ENCODE measurements at regions not wholly inside any gene's neighbourhood (a gene's known extent, or its start where the extent isn't known, plus 50 kb on each side); places are given as distances from the start of the nearest gene placed in this dataset.

GRCh38 chr2:14292964-14293363 lies 339.6 kb upstream of the LRATD1 start:
- ATAC-seq: no peak
- no peak for DNase-seq (ENCODE audit: low read depth, low spot score)
- no TSS peak for BruUV-seq (replicated peaks)
- Histone ChIP-seq H3K9me3 (ENCODE audit: control insufficient read depth, insufficient read depth, low read depth, low read length) (no peaks in the 10 kb centered on the region), H3K4me1 (ENCODE audit: control insufficient read depth, insufficient read depth, low read length) (no peaks in the 10 kb centered on the region), H3K36me3 (ENCODE audit: control insufficient read depth, insufficient read depth, low read length) (no peaks in the 10 kb centered on the region), H3K27me3 (ENCODE audit: control insufficient read depth, insufficient read depth, low read length) (no peaks in the 10 kb centered on the region), H3K4me3 (ENCODE audit: low read depth in 2 of 2, low read length in 2 of 2) (no peak overlapping the region), H3K27ac (ENCODE audit: low read length) (no peak overlapping the region)
- intact Hi-C loops (cut with micrococcal nuclease; ENCODE audit: unreplicated experiment): no loop called here
- ChIA-PET CTCF (no interaction called here), POLR2A (no interaction called here)
- in situ Hi-C loops (cut with HindIII; ENCODE audit: low pct_unique_long_range_greater_than_20kb, low sequenced_read_pairs): no loop called here
- TF ChIP-seq, protein P1, sequence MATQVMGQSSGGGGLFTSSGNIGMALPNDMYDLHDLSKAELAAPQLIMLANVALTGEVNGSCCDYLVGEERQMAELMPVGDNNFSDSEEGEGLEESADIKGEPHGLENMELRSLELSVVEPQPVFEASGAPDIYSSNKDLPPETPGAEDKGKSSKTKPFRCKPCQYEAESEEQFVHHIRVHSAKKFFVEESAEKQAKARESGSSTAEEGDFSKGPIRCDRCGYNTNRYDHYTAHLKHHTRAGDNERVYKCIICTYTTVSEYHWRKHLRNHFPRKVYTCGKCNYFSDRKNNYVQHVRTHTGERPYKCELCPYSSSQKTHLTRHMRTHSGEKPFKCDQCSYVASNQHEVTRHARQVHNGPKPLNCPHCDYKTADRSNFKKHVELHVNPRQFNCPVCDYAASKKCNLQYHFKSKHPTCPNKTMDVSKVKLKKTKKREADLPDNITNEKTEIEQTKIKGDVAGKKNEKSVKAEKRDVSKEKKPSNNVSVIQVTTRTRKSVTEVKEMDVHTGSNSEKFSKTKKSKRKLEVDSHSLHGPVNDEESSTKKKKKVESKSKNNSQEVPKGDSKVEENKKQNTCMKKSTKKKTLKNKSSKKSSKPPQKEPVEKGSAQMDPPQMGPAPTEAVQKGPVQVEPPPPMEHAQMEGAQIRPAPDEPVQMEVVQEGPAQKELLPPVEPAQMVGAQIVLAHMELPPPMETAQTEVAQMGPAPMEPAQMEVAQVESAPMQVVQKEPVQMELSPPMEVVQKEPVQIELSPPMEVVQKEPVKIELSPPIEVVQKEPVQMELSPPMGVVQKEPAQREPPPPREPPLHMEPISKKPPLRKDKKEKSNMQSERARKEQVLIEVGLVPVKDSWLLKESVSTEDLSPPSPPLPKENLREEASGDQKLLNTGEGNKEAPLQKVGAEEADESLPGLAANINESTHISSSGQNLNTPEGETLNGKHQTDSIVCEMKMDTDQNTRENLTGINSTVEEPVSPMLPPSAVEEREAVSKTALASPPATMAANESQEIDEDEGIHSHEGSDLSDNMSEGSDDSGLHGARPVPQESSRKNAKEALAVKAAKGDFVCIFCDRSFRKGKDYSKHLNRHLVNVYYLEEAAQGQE (IDR thresholded peaks at IDR 0.05; ENCODE audit: insufficient read depth in 1 of 2, low read depth in 2 of 2, low read length in 1 of 2): no peak
- TF ChIP-seq, protein P2, sequence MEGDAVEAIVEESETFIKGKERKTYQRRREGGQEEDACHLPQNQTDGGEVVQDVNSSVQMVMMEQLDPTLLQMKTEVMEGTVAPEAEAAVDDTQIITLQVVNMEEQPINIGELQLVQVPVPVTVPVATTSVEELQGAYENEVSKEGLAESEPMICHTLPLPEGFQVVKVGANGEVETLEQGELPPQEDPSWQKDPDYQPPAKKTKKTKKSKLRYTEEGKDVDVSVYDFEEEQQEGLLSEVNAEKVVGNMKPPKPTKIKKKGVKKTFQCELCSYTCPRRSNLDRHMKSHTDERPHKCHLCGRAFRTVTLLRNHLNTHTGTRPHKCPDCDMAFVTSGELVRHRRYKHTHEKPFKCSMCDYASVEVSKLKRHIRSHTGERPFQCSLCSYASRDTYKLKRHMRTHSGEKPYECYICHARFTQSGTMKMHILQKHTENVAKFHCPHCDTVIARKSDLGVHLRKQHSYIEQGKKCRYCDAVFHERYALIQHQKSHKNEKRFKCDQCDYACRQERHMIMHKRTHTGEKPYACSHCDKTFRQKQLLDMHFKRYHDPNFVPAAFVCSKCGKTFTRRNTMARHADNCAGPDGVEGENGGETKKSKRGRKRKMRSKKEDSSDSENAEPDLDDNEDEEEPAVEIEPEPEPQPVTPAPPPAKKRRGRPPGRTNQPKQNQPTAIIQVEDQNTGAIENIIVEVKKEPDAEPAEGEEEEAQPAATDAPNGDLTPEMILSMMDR (IDR thresholded peaks at IDR 0.05): no peak

DNA sequence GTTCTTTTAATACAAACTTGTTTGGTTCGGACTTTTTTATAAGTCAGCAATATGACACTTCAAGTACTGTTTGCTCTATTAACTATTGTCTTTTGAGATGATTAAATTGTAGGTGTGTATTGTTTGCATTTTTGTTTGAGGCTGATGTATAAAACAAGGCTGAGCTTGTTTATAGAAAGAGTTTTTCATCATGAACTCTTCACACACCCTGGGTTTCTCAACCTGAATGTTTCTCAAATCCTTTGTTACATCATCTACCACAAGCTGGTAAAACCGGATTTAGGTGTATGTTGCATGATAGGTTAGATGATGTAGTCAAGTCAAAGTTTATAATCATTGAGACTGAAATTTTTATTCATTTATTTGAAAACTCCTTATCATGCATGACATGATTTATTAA lies 335.2 kb upstream of the LRATD1 start:
- Histone ChIP-seq H3K9me3 (ENCODE audit: control insufficient read depth, insufficient read depth, low read depth, low read length) (no peaks in the 10 kb centered on the region), H3K4me3 (ENCODE audit: low read depth in 2 of 2, low read length in 2 of 2) (no peak overlapping the region), H3K27ac (ENCODE audit: low read length) (no peak overlapping the region), H3K27me3 (ENCODE audit: control insufficient read depth, insufficient read depth, low read length) (no peaks in the 10 kb centered on the region), H3K4me1 (ENCODE audit: control insufficient read depth, insufficient read depth, low read length) (no peaks in the 10 kb centered on the region), H3K36me3 (ENCODE audit: control insufficient read depth, insufficient read depth, low read length) (no peaks in the 10 kb centered on the region)
- BruUV-seq (replicated peaks): no TSS peak
- in situ Hi-C loops (cut with HindIII; ENCODE audit: low pct_unique_long_range_greater_than_20kb, low sequenced_read_pairs): no loop called here
- intact Hi-C loops (cut with micrococcal nuclease; ENCODE audit: unreplicated experiment): no loop called here
- ATAC-seq: no peak
- POLR2A ChIA-PET: no interaction called here
- TF ChIP-seq, protein P1 (IDR thresholded peaks at IDR 0.05; ENCODE audit: insufficient read depth in 1 of 2, low read depth in 2 of 2, low read length in 1 of 2): no peak
- CTCF ChIA-PET: no interaction called here
- no peak for DNase-seq (ENCODE audit: low read depth, low spot score)

DNA sequence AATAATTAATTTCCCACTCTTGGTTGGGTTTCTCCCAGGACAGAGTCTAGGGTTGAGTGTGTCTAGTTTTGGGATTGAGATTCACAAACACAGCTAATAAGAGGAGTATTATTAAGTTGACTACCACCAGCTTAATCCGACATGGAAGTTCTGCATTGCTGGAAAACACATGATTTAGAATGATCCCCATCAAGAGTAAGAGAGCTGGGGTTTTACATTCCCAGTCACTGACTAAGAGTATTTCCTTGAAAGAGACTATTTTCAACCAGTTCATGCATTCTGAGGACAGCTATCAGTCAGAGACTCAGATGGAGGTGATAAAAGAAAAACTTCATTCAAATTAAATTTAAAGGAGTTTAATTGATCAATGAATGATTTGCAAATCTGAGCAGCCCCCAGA lies 334.6 kb upstream of the LRATD1 start:
- no peak for ATAC-seq

More for the DNA sequence above, 334.6 kb upstream of the LRATD1 start:
- no peak for TF ChIP-seq POLR2AphosphoS5 (IDR thresholded peaks at IDR 0.05; ENCODE audit: low read depth, low read length)
- ChIA-PET CTCF (no interaction called here), POLR2A (no interaction called here)
- Histone ChIP-seq H3K27ac (ENCODE audit: low read length) (no peak overlapping the region), H3K4me1 (ENCODE audit: control insufficient read depth, insufficient read depth, low read length) (no peaks in the 10 kb centered on the region), H3K9me3 (ENCODE audit: control insufficient read depth, insufficient read depth, low read depth, low read length) (no peaks in the 10 kb centered on the region), H3K4me3 (ENCODE audit: low read depth in 2 of 2, low read length in 2 of 2) (no peak overlapping the region), H3K27me3 (ENCODE audit: control insufficient read depth, insufficient read depth, low read length) (no peaks in the 10 kb centered on the region), H3K36me3 (ENCODE audit: control insufficient read depth, insufficient read depth, low read length) (no peaks in the 10 kb centered on the region)
- in situ Hi-C loops (cut with HindIII; ENCODE audit: low pct_unique_long_range_greater_than_20kb, low sequenced_read_pairs) (no loop called here), intact Hi-C loops (cut with micrococcal nuclease; ENCODE audit: unreplicated experiment) (no loop called here)
- no TSS peak for BruUV-seq (replicated peaks)
- DNase-seq (ENCODE audit: low read depth, low spot score): no peak

Data from Panc1 (cell line).